Thyroid gland (tissue), 4 donors: ENCODE measurements at regions not wholly inside any gene's neighbourhood (a gene's known extent, or its start where the extent isn't known, plus 50 kb on each side); places are given as distances from the start of the nearest gene placed in this dataset.

ENCODE experiments used
- DNase-seq, 2 donors: peaks; one replicate each; pipeline ENCODE4 v3.0.0-alpha.2; 2019
- H3K27ac ChIP-seq, 3 donors: fragments of 200-600 bp; sonication (generic); 1 replicate in 2 of 3; 2 replicates in 1 of 3; pipeline ENCODE4 v1.5.1; 2016 to 2019; ENCODE audit warnings: mild to moderate bottlenecking in 1 of 3, moderate library complexity in 1 of 3
- H3K27me3 ChIP-seq: fragments of 200-600 bp; sonication (generic); one replicate; pipeline ENCODE4 v1.5.1; 2019
- H3K36me3 ChIP-seq, 2 donors: fragments of 200-600 bp; sonication (generic); one replicate each; pipeline ENCODE4 v1.5.1; 2016 to 2019
- H3K4me1 ChIP-seq, 2 donors: fragments of 200-600 bp; sonication (generic); one replicate each; pipeline ENCODE4 v1.5.1; 2017 to 2019
- H3K4me3 ChIP-seq, 3 donors: fragments of 200-600 bp; sonication (generic); replicated peaks in 1 of 3; 1 replicate in 2 of 3; 2 replicates in 1 of 3; pipeline ENCODE4 v1.5.1; 2016; ENCODE audit warnings: mild to moderate bottlenecking in 1 of 3
- H3K9me3 ChIP-seq: fragments of 200-600 bp; sonication (generic); one replicate; pipeline ENCODE4 v1.5.1; 2017
- CTCF ChIP-seq, 6 experiments: fragments of 200-600 bp in 3 of 6; fragments of 450-650 bp in 3 of 6; sonication (generic) in 3 of 6; IDR thresholded peaks; one replicate each; pipeline ENCODE4 v1.5.1; 2016 to 2019; ENCODE audit warnings: antibody characterized with exemption in 6 of 6, mild to moderate bottlenecking in 2 of 6, inconsistent platforms in 1 of 6, moderate library complexity in 1 of 6
- POLR2A ChIP-seq, 2 donors: fragments of 450-650 bp; IDR thresholded peaks; one replicate each; pipeline ENCODE4 v1.6.1; 2017; ENCODE audit warnings: antibody characterized with exemption in 2 of 2, mild to moderate bottlenecking in 2 of 2, moderate library complexity in 1 of 2
- WGBS, 2 donors: methylation state at CpG; one replicate each; pipeline ENCODE4 v1.1.5; 2017; 5-methylcytosine and 5-hydroxymethylcytosine counted together
- intact Hi-C: fragments of 100-400 bp; cut with DNase I; formaldehyde crosslinking; loops from one replicate; pipeline ENCODE4 v1.15.1; 2023

GRCh38 chr3:13241621-13242363, 168.6 kb upstream of the IQSEC1 start:
- DNase-seq = no peak
- H3K9me3 ChIP-seq = no peaks in the 10 kb centered on the region
- TF ChIP-seq CTCF (IDR thresholded peaks at IDR 0.05) (no peak), POLR2A (IDR thresholded peaks at IDR 0.05) (no peak)
- H3K36me3 ChIP-seq = no peaks in the 10 kb centered on the region
- no peaks in the 10 kb centered on the region for H3K4me1 ChIP-seq
- WGBS, 2 donors = 81% methylated on average over 17 to 18 of the region's 18 CpGs
- H3K27me3 ChIP-seq = no peaks in the 10 kb centered on the region
- intact Hi-C loops = no loop called here
- no peak overlapping the region for H3K4me3 ChIP-seq
- H3K27ac ChIP-seq = no peak overlapping the region

GRCh38 chr3:13240928-13241618, 167.8 kb upstream of the IQSEC1 start:
- Histone ChIP-seq H3K27ac (no peak overlapping the region), H3K27me3 (no peaks in the 10 kb centered on the region), H3K4me1 (no peaks in the 10 kb centered on the region), H3K4me3 (no peak overlapping the region), H3K36me3 (no peaks in the 10 kb centered on the region), H3K9me3 (no peaks in the 10 kb centered on the region)
- WGBS, 2 donors = 86 to 88% methylated on average over 17 of the region's 17 CpGs
- TF ChIP-seq POLR2A (IDR thresholded peaks at IDR 0.05) (no peak), CTCF (IDR thresholded peaks at IDR 0.05) (no peak)
- no peak for DNase-seq
- intact Hi-C loops = no loop called here

- intact Hi-C loops = no loop called here
- Histone ChIP-seq H3K4me1 (no peaks in the 10 kb centered on the region), H3K27me3 (no peaks in the 10 kb centered on the region), H3K27ac (no peak overlapping the region), H3K9me3 (no peaks in the 10 kb centered on the region), H3K36me3 (no peaks in the 10 kb centered on the region), H3K4me3 (no peak overlapping the region)
- 51 to 87% methylated on average over 2 to 8 of the region's 8 CpGs for WGBS, 2 donors
- no peak for DNase-seq
- TF ChIP-seq POLR2A (IDR thresholded peaks at IDR 0.05) = no peak
- TF ChIP-seq CTCF (IDR thresholded peaks at IDR 0.05) = no peak
Observed at GRCh38 chr3:13239467-13239760, 166.2 kb upstream of the IQSEC1 start.

GRCh38 chr3:13238687-13239466, 165.6 kb upstream of the IQSEC1 start:
- no peak for DNase-seq
- Histone ChIP-seq H3K9me3 (no peaks in the 10 kb centered on the region), H3K36me3 (no peaks in the 10 kb centered on the region), H3K4me3 (no peak overlapping the region), H3K27ac (no peak overlapping the region), H3K27me3 (no peaks in the 10 kb centered on the region), H3K4me1 (no peaks in the 10 kb centered on the region)
- intact Hi-C loops = no loop called here
- WGBS, 2 donors = 78% methylated on average over 13 to 14 of the region's 18 CpGs
- TF ChIP-seq CTCF (IDR thresholded peaks at IDR 0.05) = no peak
